Panc1 (cell line): ENCODE measurements at regions not wholly inside any gene's neighbourhood (a gene's known extent, or its start where the extent isn't known, plus 50 kb on each side); places are given as distances from the start of the nearest gene placed in this dataset.

ENCODE experiments used
- ATAC-seq: fragments of 200-7000 bp; cut with Tn5 transposase; 2 replicates; pipeline ENCODE4 v1.9.1; 2020; ENCODE audit warnings: mild to moderate bottlenecking, moderate library complexity
- BruUV-seq: library from RNA; stranded (reverse); fragments of 400-500 nt; replicated peaks from 2 replicates; lab custom pipeline; 2021; lab: Mats Ljungman, UMichigan
- CTCF ChIA-PET: fragments of 300-600 bp; sonication (Branson Sonifier 250); formaldehyde crosslinking; loops from one replicate; lab custom pipeline; 2022; ENCODE audit warnings: antibody characterized with exemption; lab: Charles Lee
- POLR2A ChIA-PET: fragments of 300-600 bp; sonication (Branson Sonifier 250); formaldehyde crosslinking; loops from one replicate; lab custom pipeline; 2022; ENCODE audit warnings: antibody characterized with exemption; lab: Charles Lee
- DNase-seq: peaks from one replicate; pipeline ENCODE4 v3.0.0-alpha.2; 2010; ENCODE audit warnings: low read depth, low spot score
- H3K27ac ChIP-seq: 2 replicates; pipeline ENCODE4 v1.5.1; 2011; ENCODE audit warnings: mild to moderate bottlenecking, low read length, inconsistent platforms
- H3K27me3 ChIP-seq: fragments of 200-500 bp; sonication (Bioruptor generic); 2 replicates; pipeline ENCODE4 v1.6.0; 2014; ENCODE audit warnings: low read length, inconsistent platforms; ENCODE audit not compliant: control insufficient read depth, insufficient read depth
- H3K36me3 ChIP-seq: fragments of 200-500 bp; sonication (Bioruptor generic); 2 replicates; pipeline ENCODE4 v1.5.1; 2014; ENCODE audit warnings: inconsistent platforms, mild to moderate bottlenecking, low read length, moderate library complexity; ENCODE audit not compliant: control insufficient read depth, insufficient read depth
- H3K4me1 ChIP-seq: 2 replicates; pipeline ENCODE4 v1.5.1; 2011; ENCODE audit warnings: inconsistent platforms, mild to moderate bottlenecking, low read length, moderate library complexity; ENCODE audit not compliant: control insufficient read depth, insufficient read depth
- H3K4me3 ChIP-seq, 2 experiments: 2 replicates each; pipeline ENCODE4 v1.5.1; 2011 to 2012; ENCODE audit warnings: low read depth in 2 of 2, low read length in 2 of 2, mild to moderate bottlenecking in 2 of 2, inconsistent platforms in 1 of 2, moderate library complexity in 1 of 2
- H3K9me3 ChIP-seq: fragments of 200-500 bp; sonication (Bioruptor generic); 2 replicates; pipeline ENCODE4 v1.5.1; 2014; ENCODE audit warnings: low read depth, mild to moderate bottlenecking, inconsistent platforms, low read length, moderate library complexity; ENCODE audit not compliant: control insufficient read depth, insufficient read depth
- CTCF ChIP-seq: fragments of 450-650 bp; IDR thresholded peaks from 2 replicates; pipeline ENCODE4 v1.5.1; 2017; ENCODE audit warnings: mild to moderate bottlenecking
- POLR2AphosphoS5 ChIP-seq: IDR thresholded peaks from 2 replicates; pipeline ENCODE4 v1.6.1; 2012; ENCODE audit warnings: mild to moderate bottlenecking, low read depth, low read length, moderate library complexity
- REST ChIP-seq, 2 experiments: IDR thresholded peaks; 2 replicates each; pipeline ENCODE4 v1.6.1; 2011 to 2012; ENCODE audit warnings: low read depth in 2 of 2, control low read depth in 1 of 2, low read length in 1 of 2, mild to moderate bottlenecking in 1 of 2, moderate library complexity in 1 of 2; ENCODE audit not compliant: insufficient read depth in 1 of 2
- SIN3A ChIP-seq: IDR thresholded peaks from 2 replicates; pipeline ENCODE4 v1.6.1; 2012; ENCODE audit warnings: low read depth, mild to moderate bottlenecking, low read length, moderate library complexity, borderline replicate concordance; ENCODE audit not compliant: insufficient read depth
- TCF7L2 ChIP-seq: IDR thresholded peaks from 2 replicates; pipeline ENCODE4 v1.6.1; 2011; ENCODE audit warnings: mild to moderate bottlenecking, low read depth, low read length, inconsistent platforms
- in situ Hi-C: cut with HindIII; loops from 2 replicates; pipeline ENCODE4 v1.10.0; 2016; ENCODE audit warnings: low sequenced_read_pairs, low pct_unique_long_range_greater_than_20kb
- intact Hi-C: fragments of 100-400 bp; cut with micrococcal nuclease; formaldehyde crosslinking; loops from one replicate; pipeline ENCODE4 v1.10.0; 2022; ENCODE audit not compliant: unreplicated experiment

- intact Hi-C loops, result no loop called here
- no peaks in the 10 kb centered on the region for H3K36me3 ChIP-seq
- no peaks in the 10 kb centered on the region for H3K27me3 ChIP-seq
- CTCF ChIA-PET, result no interaction called here
- in situ Hi-C loops, result no loop called here
- no peak for ATAC-seq
- no peaks in the 10 kb centered on the region for H3K4me1 ChIP-seq
- POLR2A ChIA-PET, result no interaction called here
- H3K4me3 ChIP-seq, result no peak overlapping the region
- no peak for DNase-seq
- H3K27ac ChIP-seq, result no peak overlapping the region
- TF ChIP-seq TCF7L2, result no peak
- TF ChIP-seq CTCF, result no peak
- no peak for TF ChIP-seq POLR2AphosphoS5
- TF ChIP-seq REST (IDR thresholded peaks at IDR 0.05; ENCODE audit: insufficient read depth in 1 of 2, low read depth in 2 of 2, low read length in 1 of 2), result no peak
- no peak for TF ChIP-seq SIN3A
- BruUV-seq, result no TSS peak
- no peaks in the 10 kb centered on the region for H3K9me3 ChIP-seq
These were observed 83.3 kb downstream of the KATNIP start for GRCh38 chr16:27633221-27633620.

GRCh38 chr16:27633721-27634120 lies 83.8 kb downstream of the KATNIP start:
- in situ Hi-C loops (no loop called here), intact Hi-C loops (no loop called here)
- H3K9me3 ChIP-seq, result no peaks in the 10 kb centered on the region
- no peaks in the 10 kb centered on the region for H3K36me3 ChIP-seq
- no peak overlapping the region for H3K27ac ChIP-seq
- ATAC-seq (no peak), DNase-seq (no peak)
- no peak overlapping the region for H3K4me3 ChIP-seq
- TF ChIP-seq SIN3A, result no peak
- no peak for TF ChIP-seq POLR2AphosphoS5
- TF ChIP-seq CTCF, result no peak
- TF ChIP-seq REST (IDR thresholded peaks at IDR 0.05; ENCODE audit: insufficient read depth in 1 of 2, low read depth in 2 of 2, low read length in 1 of 2), result no peak
- TF ChIP-seq TCF7L2, result no peak
- no peaks in the 10 kb centered on the region for H3K4me1 ChIP-seq
- CTCF ChIA-PET, result no interaction called here
- no TSS peak for BruUV-seq
- POLR2A ChIA-PET, result no interaction called here
- no peaks in the 10 kb centered on the region for H3K27me3 ChIP-seq
